NCI-H1694 treated with DMSO at 0.1 percent for 48 hours (cell line): ENCODE measurements at regions not wholly inside any gene's neighbourhood (a gene's known extent, or its start where the extent isn't known, plus 50 kb on each side); places are given as distances from the start of the nearest gene placed in this dataset.
"Not testable (repeated sequence)": the region's sequence is repeated elsewhere in the genome, so short reads cannot be mapped to it uniquely, and the experiment has no call there.

Source experiments
- DNase-seq: peaks from one replicate; lab custom pipeline; 2025; lab: John Stamatoyannopoulos, UW

DNA sequence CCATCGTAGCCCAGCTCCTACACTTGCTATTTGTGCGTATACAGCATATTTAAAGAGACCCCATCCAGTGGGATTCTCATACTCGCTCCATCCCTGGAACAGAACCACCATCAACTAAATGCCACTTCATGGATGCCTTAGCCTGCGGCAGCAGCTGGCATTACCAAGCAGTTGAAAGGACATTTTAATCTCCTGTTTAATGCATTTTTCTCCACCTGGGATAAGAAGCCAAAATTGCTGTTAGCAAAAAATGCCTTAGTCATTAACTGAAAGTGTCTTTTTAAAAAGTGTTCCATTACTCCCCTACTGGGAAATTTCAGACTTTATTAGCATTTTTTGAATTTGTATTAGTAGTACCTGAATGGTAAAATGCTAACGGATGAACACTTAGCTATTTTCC is 662.6 kb upstream of the MEF2C start:
- no peak for DNase-seq

DNA sequence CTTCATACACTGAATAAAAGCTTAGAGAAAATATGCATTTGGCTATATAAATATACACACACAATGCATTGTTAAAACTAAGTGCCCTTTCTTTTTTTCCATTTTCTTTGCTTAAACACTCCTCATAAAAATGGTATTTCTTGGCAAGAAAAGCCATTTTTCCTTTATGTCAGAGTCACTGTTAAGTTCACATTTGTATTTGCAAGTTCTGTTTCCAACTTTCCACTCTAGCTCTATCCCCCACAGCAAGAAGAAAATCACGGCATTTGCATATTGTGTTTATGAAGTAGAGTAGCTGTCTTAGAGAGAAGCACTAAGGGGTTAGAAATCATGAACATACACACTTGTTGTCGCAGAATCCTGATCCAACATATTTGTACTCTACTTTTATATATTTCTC is 662.1 kb upstream of the MEF2C start:
- DNase-seq, result no peak

DNA sequence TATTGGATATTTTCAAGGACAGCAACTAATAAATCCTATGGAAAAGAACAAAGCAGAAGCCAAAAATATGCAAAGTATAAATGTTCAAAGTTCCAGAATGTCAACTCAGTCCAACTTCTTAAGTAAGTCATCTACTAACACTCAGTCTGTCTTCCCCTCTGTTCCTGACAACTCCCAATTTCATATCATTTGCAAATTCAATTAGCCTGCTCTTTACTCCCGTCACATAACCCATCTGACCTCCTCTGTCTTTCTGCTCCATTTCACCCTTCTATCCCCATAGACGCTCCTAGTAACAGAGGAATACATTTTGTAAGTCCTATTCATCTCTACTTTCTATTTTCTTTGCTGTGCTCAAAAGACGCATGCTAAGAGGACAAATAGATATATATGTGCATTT is 659.8 kb upstream of the MEF2C start:
- no peak for DNase-seq

DNA sequence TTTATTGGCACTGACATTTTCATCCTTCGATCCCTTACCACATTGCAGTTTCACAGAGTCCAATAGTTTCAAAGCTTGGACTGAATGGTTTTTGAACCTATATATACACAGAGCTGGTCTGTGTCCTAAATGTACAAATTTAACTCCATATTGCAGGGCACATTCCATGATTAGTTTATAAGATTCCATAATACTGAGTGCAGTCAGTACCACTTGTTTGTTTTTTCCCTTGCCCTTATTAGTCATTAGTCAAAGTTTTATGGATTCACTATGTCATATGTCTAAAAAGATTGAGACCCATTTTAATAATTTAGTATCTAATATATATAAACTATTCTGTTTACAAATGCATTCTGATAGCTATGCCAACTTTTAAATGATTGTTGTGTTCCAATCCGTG is 654.8 kb upstream of the MEF2C start:
- DNase-seq, result no peak

GRCh38 chr5:89536020-89536419 is 653.0 kb upstream of the MEF2C start:
- DNase-seq, result no peak

DNA sequence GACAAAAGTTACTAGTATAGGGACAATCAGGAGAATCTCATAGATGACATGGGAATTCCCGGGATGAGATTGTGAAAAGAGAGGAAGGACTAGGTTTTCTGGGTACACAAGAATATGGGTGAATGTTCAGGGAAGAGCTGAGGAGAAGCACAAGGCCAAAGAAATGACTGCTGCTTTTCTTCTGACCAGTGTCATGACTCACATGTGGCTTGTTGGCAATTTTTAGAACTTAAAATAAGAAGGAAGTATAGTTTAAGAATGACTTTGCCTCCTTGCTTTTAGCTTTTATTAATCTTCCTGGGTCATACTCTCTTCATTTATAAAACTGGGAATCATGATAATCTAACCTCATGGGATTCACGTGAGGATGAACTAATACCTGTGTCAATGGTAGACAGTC is 652.4 kb upstream of the MEF2C start:
- no peak for DNase-seq

DNA sequence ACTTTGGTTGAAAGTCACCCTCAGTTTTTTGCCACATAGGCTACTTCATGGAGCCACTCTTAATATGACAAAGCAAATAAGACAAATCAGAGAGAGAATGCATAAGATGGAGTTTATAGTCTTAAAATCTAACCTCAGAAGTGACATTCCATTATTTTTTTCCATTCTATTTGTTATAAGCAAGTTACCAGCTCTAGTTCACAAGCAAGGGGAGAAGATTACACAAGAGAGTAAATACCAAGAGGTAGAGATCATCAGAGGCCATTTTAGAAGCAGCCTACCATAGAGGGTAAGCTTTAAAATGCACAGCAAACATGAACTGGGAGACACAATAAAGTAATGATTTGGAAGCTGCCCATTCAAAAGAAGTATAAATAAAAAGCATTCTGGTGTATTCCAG is 651.3 kb upstream of the MEF2C start:
- no peak for DNase-seq

DNA sequence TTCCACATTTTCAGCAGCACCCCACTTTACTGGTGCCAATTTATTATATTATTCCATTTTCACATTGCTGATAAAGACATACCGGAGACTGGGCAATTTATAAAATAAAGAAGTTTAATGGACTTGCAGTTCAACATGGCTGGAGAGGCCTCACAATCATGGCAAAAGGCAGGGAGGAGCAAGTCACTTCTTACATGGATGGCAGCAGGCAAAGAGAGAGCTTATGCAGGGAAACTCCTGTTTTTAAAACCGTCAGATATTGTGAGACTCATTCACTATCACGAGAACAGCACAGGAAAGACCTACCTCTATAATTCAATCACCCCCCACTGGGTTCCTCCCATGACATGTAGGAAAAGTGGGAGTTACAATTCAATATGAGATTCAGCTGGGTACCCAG is 641.8 kb upstream of the MEF2C start:
- DNase-seq, result no peak

DNA sequence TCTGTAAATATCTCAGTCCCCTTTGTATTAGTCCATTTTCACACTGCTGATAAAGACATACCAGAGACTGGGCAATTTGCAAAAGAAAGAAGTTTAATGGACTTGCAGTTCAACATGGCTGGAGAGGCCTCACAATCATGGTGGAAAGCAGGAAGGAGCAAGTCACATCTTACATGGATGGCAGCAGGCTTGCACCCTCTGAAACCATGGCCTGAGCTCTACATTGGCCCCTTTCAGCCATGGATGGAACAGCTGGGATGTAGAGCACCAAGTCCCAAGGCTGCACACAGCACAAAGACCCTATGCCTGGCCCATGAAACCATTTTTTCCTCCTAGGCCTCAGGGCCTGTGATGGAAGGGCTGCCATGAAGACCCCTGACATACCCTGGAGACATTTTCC is 640.9 kb upstream of the MEF2C start:
- not testable (repeated sequence) for DNase-seq

DNA sequence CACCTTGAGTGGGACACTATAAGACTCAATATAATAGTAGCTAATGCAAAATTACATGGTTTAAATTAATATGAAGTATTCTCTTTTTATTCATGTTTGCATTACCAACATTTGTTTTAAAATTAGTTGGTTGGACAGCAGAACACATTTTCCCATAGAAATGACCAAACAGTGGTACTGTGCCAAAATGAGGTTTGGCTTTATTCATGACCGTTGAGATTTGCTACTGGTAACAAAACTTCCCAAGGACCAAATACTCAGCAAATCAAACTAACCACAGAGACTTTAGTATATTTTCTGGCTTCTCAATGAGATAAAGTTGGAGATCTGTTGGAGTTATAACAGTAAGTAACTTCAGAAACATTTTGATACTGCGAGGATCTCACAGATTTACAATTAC is 637.8 kb upstream of the MEF2C start:
- no peak for DNase-seq

DNA sequence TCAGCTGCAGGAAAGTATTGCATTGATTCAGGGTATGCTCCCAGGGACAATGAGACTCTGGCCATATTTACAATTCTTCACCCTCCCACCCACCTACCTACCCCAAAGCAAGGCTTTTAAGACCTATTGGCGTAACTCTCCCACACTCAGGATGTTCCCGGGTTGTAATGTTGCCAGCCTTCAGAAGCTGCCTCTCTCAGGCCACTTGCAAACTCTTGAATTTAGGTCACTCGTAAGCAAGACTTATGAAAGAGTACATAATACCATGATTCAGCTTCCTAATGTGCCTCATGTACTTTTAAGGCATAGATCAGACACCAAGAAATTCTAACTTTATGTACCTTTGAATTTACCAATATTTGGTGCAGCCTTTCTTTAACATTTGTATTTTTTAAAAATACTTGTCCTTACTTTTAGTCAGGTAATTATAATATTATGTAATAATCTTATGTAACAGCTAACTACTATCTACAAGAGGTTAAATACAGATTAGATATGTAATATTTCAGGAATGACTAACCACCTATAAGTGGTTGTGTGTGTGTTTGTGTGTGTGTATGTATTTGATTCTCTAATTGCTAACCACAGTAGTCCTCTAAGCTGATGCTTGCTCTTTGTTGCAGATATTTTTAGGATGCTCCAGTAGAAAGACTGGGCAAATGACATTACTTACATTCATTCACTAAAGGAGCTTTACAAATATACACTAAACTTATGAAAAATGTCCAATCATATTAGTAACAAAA is 630.5 kb upstream of the MEF2C start:
- no peak for DNase-seq

- DNase-seq, result no peak
These were observed 621.1 kb upstream of the MEF2C start for GRCh38 chr5:89504051-89504450.

DNA sequence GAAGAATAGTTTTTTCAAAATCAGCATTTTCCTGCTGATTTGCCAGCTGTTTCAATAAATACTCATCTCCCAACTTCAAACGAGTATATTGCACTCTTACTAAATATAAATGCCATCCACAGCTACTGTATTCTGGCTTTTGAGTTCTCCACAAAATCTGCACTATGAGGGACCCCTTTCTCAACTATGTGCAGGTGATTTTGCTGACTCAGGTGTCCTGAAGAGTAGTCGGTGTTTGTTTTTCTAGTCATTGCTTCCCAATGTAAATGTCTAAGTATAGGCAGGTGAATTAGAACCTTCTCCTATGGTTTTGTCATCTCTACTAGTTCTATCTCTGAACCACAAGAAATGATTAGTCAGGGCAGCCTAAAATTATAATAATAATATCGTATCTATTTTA is 616.8 kb upstream of the MEF2C start:
- no peak for DNase-seq

GRCh38 chr5:89498699-89499098 is 615.7 kb upstream of the MEF2C start:
- DNase-seq, result no peak

GRCh38 chr5:89493414-89493813 is 610.4 kb upstream of the MEF2C start:
- DNase-seq, result no peak

GRCh38 chr5:89484962-89485361 is 602.0 kb upstream of the MEF2C start:
- no peak for DNase-seq

GRCh38 chr5:89480406-89481007 is 597.5 kb upstream of the MEF2C start:
- DNase-seq, result no peak

DNA sequence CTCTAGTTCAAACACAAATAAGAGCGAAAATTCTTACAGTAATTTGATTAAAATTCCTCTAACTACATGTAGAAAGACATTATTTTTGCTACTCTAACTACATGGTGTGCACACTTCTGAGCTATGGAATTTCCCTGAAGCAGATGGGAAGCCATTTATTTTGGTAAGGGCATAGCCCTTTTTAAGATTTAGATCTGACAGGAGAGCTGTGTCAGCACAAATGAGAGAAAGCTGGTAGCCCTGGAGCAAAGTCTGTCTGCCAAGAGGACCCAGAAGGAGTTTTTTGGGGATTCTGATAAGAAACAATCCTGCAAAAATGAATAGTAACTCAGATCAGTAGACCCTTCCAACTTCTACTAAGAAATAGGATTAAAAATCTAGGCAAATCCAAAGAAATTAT is 595.9 kb upstream of the MEF2C start:
- DNase-seq, result no peak

DNA sequence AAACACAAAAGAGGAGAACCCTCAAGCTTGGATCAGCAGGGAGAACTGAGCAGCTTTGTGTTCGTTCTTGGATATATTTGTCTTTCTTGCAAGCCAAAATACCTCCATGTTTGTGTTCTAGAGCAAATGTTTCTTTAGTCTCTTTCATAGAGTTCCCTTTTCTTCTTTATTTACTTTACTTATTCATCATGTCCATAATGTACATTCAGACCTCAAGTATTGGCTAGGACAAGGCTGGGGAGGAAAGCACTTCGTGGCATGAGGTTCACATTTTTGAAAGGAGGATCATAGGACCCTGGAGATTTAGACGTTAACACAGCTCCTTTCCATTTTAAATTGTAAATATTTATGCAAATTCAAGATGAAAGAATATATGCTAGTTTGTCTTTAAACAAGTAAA is 590.2 kb upstream of the MEF2C start:
- no peak for DNase-seq

- no peak for DNase-seq
These were observed 588.6 kb upstream of the MEF2C start for GRCh38 chr5:89471541-89471940.

GRCh38 chr5:89471115-89471514 is 588.1 kb upstream of the MEF2C start:
- DNase-seq, result no peak

- no peak for DNase-seq
These were observed 587.7 kb upstream of the MEF2C start for GRCh38 chr5:89470658-89471057.

DNA sequence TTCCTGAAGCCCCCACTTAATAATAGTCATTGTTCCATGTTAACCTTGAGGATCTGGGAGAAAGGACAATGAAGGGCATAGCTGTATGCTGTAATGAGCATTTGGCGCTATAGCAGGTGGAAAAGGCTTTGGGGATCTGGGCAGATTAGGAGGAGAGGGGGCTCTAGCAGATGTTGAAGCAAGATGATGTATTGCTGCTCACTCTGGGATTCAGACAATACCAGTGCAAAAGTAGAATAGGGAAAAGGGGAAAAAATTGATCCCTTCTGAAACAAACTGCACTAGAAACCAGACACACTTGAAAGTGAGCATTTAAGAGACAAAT is 575.3 kb upstream of the MEF2C start:
- no peak for DNase-seq
